ENCODE measurements at regions not wholly inside any gene's neighbourhood (a gene's known extent, or its start where the extent isn't known, plus 50 kb on each side); places are given as distances from the start of the nearest gene placed in this dataset.
"Not testable (repeated sequence)": the region's sequence is repeated elsewhere in the genome, so short reads cannot be mapped to it uniquely, and the experiment has no call there.

DNA sequence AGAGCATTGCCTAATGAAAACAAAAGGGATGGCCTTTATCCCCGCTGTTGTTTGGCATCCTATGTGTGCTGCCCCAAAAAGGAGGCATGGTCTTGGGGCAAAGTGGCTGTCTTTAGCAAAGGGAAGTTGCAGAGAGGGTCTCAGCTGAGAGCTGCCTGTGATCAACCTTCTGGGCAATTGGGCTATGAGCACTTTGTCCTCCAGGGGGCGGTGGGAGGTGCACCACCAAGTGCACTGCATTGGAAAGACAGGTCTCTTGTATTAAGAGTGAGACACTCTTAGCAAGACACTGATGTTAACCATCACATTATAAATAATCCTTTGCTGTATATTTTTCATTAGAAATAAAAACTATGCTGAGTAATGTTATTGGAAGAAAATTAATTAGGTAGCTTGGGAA is 314.8 kb downstream of the POM121L12 start:
- Histone ChIP-seq H3K9me3 (ENCODE audit: control insufficient read depth in 3 of 3, low read length in 3 of 3) (no peaks in the 10 kb centered on the region), H3K36me3 (ENCODE audit: control insufficient read depth in 3 of 3, insufficient read depth in 3 of 3, low read length in 3 of 3) (no peaks in the 10 kb centered on the region), H3K27ac (ENCODE audit: low read depth, low read length) (no peak overlapping the region), H3K27me3 (ENCODE audit: control insufficient read depth in 3 of 3, insufficient read depth in 3 of 3, low read length in 3 of 3) (no peaks in the 10 kb centered on the region), H3K9ac (ENCODE audit: low read depth in 1 of 3, low read length in 3 of 3) (no peak overlapping the region), H3K4me3 (ENCODE audit: low read length in 3 of 3) (no peak overlapping the region), H3K4me1 (ENCODE audit: control insufficient read depth in 3 of 3, insufficient read depth in 3 of 3, low read length in 3 of 3) (no peaks in the 10 kb centered on the region)

DNA sequence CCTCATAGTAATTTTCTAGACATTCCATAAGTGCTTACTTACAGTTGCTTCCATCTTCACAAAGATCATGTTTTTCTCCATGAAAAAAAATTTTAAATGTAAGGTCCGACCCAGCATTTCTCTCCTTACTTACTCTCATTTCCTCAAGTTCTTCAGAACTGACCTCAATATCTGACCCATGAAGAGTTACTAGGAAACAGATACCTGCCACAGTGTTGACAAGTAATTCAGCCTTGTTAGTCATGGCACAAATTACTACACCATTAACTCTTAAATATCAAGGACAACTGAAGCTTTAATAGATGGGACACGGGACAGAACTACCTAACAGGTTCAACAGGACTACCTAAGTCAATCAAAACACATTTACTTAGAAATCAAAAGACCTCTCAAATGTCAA is 316.2 kb downstream of the POM121L12 start:
- no peak overlapping the region for H3K9ac ChIP-seq (ENCODE audit: low read depth in 1 of 3, low read length in 3 of 3)
- H3K4me3 ChIP-seq (ENCODE audit: low read length in 3 of 3): no peak overlapping the region

DNA sequence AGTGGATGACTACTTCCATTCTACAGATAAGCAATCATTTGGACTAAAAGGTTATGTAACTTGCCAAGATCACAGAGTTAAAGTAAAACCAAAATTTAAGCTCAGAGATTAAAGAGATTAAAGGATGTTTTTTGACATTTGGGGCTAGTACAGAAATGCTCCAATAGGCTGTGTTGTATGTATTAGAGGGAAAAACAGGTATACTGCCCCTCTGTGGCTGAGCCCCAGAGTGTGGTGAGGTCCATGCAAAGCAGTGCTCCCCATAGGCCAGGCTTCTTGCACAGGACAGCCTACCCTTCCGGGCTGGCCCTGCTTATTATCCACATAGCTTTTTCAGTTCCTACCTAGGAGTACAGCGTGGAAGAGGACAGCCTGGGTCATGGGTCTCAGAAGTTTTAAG is 322.8 kb downstream of the POM121L12 start:
- peaks cover 0 to 2% (median 0%) of the 10 kb centered on the region in 3 donors for H3K9me3 ChIP-seq (ENCODE audit: control insufficient read depth in 3 of 3, low read length in 3 of 3)
- no peak overlapping the region for H3K27ac ChIP-seq (ENCODE audit: low read depth, low read length)
- H3K4me3 ChIP-seq (ENCODE audit: low read length in 3 of 3): no peak overlapping the region
- H3K36me3 ChIP-seq (ENCODE audit: control insufficient read depth in 3 of 3, insufficient read depth in 3 of 3, low read length in 3 of 3): no peaks in the 10 kb centered on the region
- H3K9ac ChIP-seq (ENCODE audit: low read depth in 1 of 3, low read length in 3 of 3): no peak overlapping the region
- no peaks in the 10 kb centered on the region for H3K27me3 ChIP-seq (ENCODE audit: control insufficient read depth in 3 of 3, insufficient read depth in 3 of 3, low read length in 3 of 3)
- H3K4me1 ChIP-seq (ENCODE audit: control insufficient read depth in 3 of 3, insufficient read depth in 3 of 3, low read length in 3 of 3): no peaks in the 10 kb centered on the region

More for the DNA sequence above, 316.2 kb downstream of the POM121L12 start:
- Histone ChIP-seq H3K9me3 (ENCODE audit: control insufficient read depth in 3 of 3, low read length in 3 of 3) (no peaks in the 10 kb centered on the region), H3K27me3 (ENCODE audit: control insufficient read depth in 3 of 3, insufficient read depth in 3 of 3, low read length in 3 of 3) (no peaks in the 10 kb centered on the region), H3K36me3 (ENCODE audit: control insufficient read depth in 3 of 3, insufficient read depth in 3 of 3, low read length in 3 of 3) (no peaks in the 10 kb centered on the region), H3K4me1 (ENCODE audit: control insufficient read depth in 3 of 3, insufficient read depth in 3 of 3, low read length in 3 of 3) (no peaks in the 10 kb centered on the region), H3K27ac (ENCODE audit: low read depth, low read length) (no peak overlapping the region)

DNA sequence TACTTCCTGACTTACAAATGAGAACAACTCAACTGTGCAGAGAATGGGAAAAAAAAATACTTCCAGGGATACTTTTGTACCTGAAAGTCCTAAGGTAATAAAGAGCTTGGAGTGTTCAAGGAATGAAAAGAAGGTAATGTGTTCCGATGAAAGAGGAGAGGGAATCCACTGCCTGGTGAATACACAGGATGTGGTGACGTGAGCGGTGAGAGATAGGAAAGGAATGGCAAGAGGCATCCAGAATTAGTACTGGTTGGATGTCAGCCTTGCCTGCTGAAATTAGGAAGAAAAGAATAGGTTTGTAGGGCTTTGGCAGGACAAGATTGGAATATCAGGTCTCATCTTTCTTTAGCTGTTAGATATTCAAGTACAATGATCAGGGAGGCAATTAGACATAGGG is 347.7 kb downstream of the POM121L12 start:
- H3K27ac ChIP-seq (ENCODE audit: low read depth, low read length): no peak overlapping the region
- no peaks in the 10 kb centered on the region for H3K36me3 ChIP-seq (ENCODE audit: control insufficient read depth in 3 of 3, insufficient read depth in 3 of 3, low read length in 3 of 3)
- H3K9me3 ChIP-seq (ENCODE audit: control insufficient read depth in 3 of 3, low read length in 3 of 3): peaks cover 0 to 2% (median 0%) of the 10 kb centered on the region in 3 donors
- H3K27me3 ChIP-seq (ENCODE audit: control insufficient read depth in 3 of 3, insufficient read depth in 3 of 3, low read length in 3 of 3): no peaks in the 10 kb centered on the region
- H3K9ac ChIP-seq (ENCODE audit: low read depth in 1 of 3, low read length in 3 of 3): no peak overlapping the region
- H3K4me1 ChIP-seq (ENCODE audit: control insufficient read depth in 3 of 3, insufficient read depth in 3 of 3, low read length in 3 of 3): no peaks in the 10 kb centered on the region
- no peak overlapping the region for H3K4me3 ChIP-seq (ENCODE audit: low read length in 3 of 3)

DNA sequence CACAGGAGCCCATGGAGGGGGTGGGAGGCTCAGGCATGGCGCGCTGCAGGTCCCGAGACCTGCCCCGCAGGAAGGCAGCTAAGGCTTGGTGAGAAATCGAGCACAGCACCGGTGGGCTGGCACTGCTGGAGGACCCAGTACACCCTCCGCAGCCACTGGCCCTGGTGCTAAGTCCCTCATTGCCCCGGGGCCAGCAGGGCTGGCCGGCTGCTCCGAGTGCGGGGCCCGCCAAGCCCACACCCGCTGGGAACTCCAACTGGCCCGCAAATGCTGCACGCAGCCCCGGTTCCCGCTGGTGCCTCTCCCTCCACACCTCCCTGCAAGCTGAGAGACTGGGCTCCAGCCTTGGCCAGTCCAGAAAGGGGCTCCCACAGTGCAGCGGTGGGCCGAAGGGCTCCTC is 349.8 kb downstream of the POM121L12 start:
- H3K27ac ChIP-seq (ENCODE audit: low read depth, low read length): not testable (repeated sequence)

DNA sequence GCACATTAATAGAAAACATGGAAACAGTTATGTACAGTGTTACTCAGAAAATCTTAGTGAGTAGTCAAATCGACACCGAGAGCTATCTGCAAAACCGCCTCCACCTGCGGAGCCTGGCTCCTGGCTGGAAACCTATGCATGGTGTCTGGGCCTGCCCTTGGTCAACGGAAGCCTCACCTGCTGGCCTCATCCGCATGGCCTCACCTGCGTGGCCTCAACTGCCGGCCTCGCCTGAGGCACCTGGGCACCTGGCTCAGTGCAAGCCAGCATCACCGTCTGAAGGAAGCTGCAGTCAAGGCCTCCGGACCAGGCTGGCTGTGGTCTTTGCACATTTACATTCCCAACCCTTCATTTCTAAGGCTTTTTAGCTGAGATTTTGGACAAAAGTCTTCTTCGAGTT is 352.1 kb downstream of the POM121L12 start:
- no peaks in the 10 kb centered on the region for H3K4me1 ChIP-seq (ENCODE audit: control insufficient read depth in 3 of 3, insufficient read depth in 3 of 3, low read length in 3 of 3)
- H3K9ac ChIP-seq (ENCODE audit: low read depth in 1 of 3, low read length in 3 of 3): no peak overlapping the region
- no peaks in the 10 kb centered on the region for H3K27me3 ChIP-seq (ENCODE audit: control insufficient read depth in 3 of 3, insufficient read depth in 3 of 3, low read length in 3 of 3)
- H3K9me3 ChIP-seq (ENCODE audit: control insufficient read depth in 3 of 3, low read length in 3 of 3): peaks cover 0 to 2% (median 0%) of the 10 kb centered on the region in 3 donors
- no peak overlapping the region for H3K27ac ChIP-seq (ENCODE audit: low read depth, low read length)
- H3K4me3 ChIP-seq (ENCODE audit: low read length in 3 of 3): no peak overlapping the region
- no peaks in the 10 kb centered on the region for H3K36me3 ChIP-seq (ENCODE audit: control insufficient read depth in 3 of 3, insufficient read depth in 3 of 3, low read length in 3 of 3)

More for the DNA sequence above, 349.8 kb downstream of the POM121L12 start:
- not testable (repeated sequence) for H3K4me1 ChIP-seq (ENCODE audit: control insufficient read depth in 3 of 3, insufficient read depth in 3 of 3, low read length in 3 of 3); H3K4me3 ChIP-seq (ENCODE audit: low read length in 3 of 3); H3K27me3 ChIP-seq (ENCODE audit: control insufficient read depth in 3 of 3, insufficient read depth in 3 of 3, low read length in 3 of 3); H3K36me3 ChIP-seq (ENCODE audit: control insufficient read depth in 3 of 3, insufficient read depth in 3 of 3, low read length in 3 of 3); H3K9ac ChIP-seq (ENCODE audit: low read depth in 1 of 3, low read length in 3 of 3); H3K9me3 ChIP-seq (ENCODE audit: control insufficient read depth in 3 of 3, low read length in 3 of 3)

DNA sequence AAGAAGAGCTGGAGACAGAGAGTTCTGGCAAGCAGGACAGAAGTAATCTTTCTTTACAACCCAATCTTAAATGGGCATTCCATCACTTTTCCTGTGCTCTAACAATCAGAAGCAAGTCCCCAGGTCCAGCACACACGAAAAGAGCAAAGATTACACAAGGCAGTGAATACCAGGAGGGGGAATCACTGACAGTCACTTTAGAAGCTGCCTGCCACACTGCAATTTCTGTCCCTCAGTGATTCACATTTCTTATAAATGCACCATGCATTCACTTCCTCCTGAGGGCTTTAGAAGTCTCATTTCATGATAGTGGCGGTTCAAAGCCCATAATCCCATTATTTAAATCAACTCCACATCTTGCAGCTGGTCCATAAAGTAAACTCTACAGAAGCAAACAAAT is 362.5 kb downstream of the POM121L12 start:
- no peaks in the 10 kb centered on the region for H3K36me3 ChIP-seq (ENCODE audit: control insufficient read depth in 3 of 3, insufficient read depth in 3 of 3, low read length in 3 of 3)
- no peak overlapping the region for H3K4me3 ChIP-seq (ENCODE audit: low read length in 3 of 3)
- no peak overlapping the region for H3K9ac ChIP-seq (ENCODE audit: low read depth in 1 of 3, low read length in 3 of 3)
- no peaks in the 10 kb centered on the region for H3K9me3 ChIP-seq (ENCODE audit: control insufficient read depth in 3 of 3, low read length in 3 of 3)
- no peaks in the 10 kb centered on the region for H3K27me3 ChIP-seq (ENCODE audit: control insufficient read depth in 3 of 3, insufficient read depth in 3 of 3, low read length in 3 of 3)
- no peaks in the 10 kb centered on the region for H3K4me1 ChIP-seq (ENCODE audit: control insufficient read depth in 3 of 3, insufficient read depth in 3 of 3, low read length in 3 of 3)
- no peak overlapping the region for H3K27ac ChIP-seq (ENCODE audit: low read depth, low read length)

DNA sequence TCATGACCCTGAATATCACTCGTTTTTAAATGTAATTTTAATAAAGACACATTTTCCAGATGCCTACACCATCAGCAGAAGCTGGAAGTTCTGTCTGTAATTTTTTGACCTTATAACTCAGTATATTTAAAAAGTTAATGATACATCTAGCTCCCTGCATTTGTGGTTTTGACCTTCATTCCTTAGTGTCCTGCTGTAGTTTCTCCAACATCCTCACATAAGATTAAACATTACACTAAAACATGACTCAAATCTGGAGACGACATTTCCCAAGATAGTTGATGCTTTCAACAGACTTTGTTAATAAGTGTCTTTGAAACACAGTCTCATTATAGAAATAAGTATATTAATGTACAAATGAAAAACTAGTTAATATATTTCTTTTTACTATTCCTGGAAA is 363.1 kb downstream of the POM121L12 start:
- no peaks in the 10 kb centered on the region for H3K9me3 ChIP-seq (ENCODE audit: control insufficient read depth in 3 of 3, low read length in 3 of 3)
- no peaks in the 10 kb centered on the region for H3K4me1 ChIP-seq (ENCODE audit: control insufficient read depth in 3 of 3, insufficient read depth in 3 of 3, low read length in 3 of 3)
- H3K4me3 ChIP-seq (ENCODE audit: low read length in 3 of 3): no peak overlapping the region
- no peaks in the 10 kb centered on the region for H3K27me3 ChIP-seq (ENCODE audit: control insufficient read depth in 3 of 3, insufficient read depth in 3 of 3, low read length in 3 of 3)
- no peak overlapping the region for H3K27ac ChIP-seq (ENCODE audit: low read depth, low read length)
- H3K36me3 ChIP-seq (ENCODE audit: control insufficient read depth in 3 of 3, insufficient read depth in 3 of 3, low read length in 3 of 3): no peaks in the 10 kb centered on the region
- H3K9ac ChIP-seq (ENCODE audit: low read depth in 1 of 3, low read length in 3 of 3): no peak overlapping the region

DNA sequence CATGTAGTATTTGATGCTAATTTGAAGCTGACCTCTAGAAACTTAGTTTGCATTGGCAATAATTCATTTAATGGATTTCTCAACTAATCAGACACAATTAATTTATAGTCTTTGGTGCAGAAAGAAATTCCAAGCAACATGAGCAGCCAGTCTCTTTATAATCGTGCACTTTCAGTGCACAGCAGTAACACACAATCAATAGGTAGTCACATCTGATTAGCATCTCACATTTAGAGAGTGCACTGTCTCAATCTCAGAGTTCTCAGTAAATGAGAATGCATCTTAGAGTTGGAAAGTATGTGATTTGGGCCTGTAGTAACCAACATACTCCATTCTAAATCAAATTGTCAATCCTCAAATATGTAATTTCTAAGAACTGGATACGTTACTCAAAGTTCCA is 377.6 kb downstream of the POM121L12 start:
- H3K27ac ChIP-seq (ENCODE audit: low read depth, low read length): no peak overlapping the region
- H3K36me3 ChIP-seq (ENCODE audit: control insufficient read depth in 3 of 3, insufficient read depth in 3 of 3, low read length in 3 of 3): no peaks in the 10 kb centered on the region
- H3K9ac ChIP-seq (ENCODE audit: low read depth in 1 of 3, low read length in 3 of 3): no peak overlapping the region
- no peak overlapping the region for H3K4me3 ChIP-seq (ENCODE audit: low read length in 3 of 3)
- no peaks in the 10 kb centered on the region for H3K4me1 ChIP-seq (ENCODE audit: control insufficient read depth in 3 of 3, insufficient read depth in 3 of 3, low read length in 3 of 3)
- H3K27me3 ChIP-seq (ENCODE audit: control insufficient read depth in 3 of 3, insufficient read depth in 3 of 3, low read length in 3 of 3): no peaks in the 10 kb centered on the region
- H3K9me3 ChIP-seq (ENCODE audit: control insufficient read depth in 3 of 3, low read length in 3 of 3): no peaks in the 10 kb centered on the region

DNA sequence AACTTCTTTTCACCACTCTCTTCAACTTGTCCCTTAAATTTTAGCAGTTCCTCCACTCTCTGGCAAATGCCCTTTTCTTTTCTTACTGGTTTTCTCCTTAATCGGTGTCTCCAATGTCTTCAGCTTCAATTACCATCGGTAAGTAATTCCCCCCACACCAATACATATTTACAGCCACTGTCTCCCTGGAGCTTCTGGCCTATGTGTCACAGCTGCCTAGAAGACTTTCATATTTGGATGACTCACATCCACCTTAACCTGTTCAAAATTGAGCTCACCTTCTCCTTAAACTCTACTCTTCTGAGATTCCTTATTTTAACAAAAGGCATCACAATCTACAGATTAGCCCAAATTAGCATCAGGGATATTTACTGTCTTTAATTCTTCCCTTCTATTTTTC is 380.4 kb downstream of the POM121L12 start:
- no peaks in the 10 kb centered on the region for H3K36me3 ChIP-seq (ENCODE audit: control insufficient read depth in 3 of 3, insufficient read depth in 3 of 3, low read length in 3 of 3)
- H3K4me3 ChIP-seq (ENCODE audit: low read length in 3 of 3): no peak overlapping the region
- no peaks in the 10 kb centered on the region for H3K4me1 ChIP-seq (ENCODE audit: control insufficient read depth in 3 of 3, insufficient read depth in 3 of 3, low read length in 3 of 3)
- H3K27me3 ChIP-seq (ENCODE audit: control insufficient read depth in 3 of 3, insufficient read depth in 3 of 3, low read length in 3 of 3): no peaks in the 10 kb centered on the region
- H3K9me3 ChIP-seq (ENCODE audit: control insufficient read depth in 3 of 3, low read length in 3 of 3): no peaks in the 10 kb centered on the region
- H3K9ac ChIP-seq (ENCODE audit: low read depth in 1 of 3, low read length in 3 of 3): no peak overlapping the region
- no peak overlapping the region for H3K27ac ChIP-seq (ENCODE audit: low read depth, low read length)
